K562 (cell line): ENCODE measurements at regions not wholly inside any gene's neighbourhood (a gene's known extent, or its start where the extent isn't known, plus 50 kb on each side); places are given as distances from the start of the nearest gene placed in this dataset.

Experiments
- ATAC-seq: fragments of 200-7000 bp; cut with Tn5 transposase; 3 replicates; pipeline ENCODE4 v1.9.1; 2020; ENCODE audit warnings: moderate library complexity
- BruUV-seq: library from RNA; stranded (reverse); fragments of 400-500 nt; replicated peaks from 2 replicates; lab custom pipeline; 2021; lab: Mats Ljungman, UMichigan
- CTCF ChIA-PET: fragments of 300-600 bp; formaldehyde crosslinking; extraction: SDS; loops from one replicate; lab custom pipeline; 2021; ENCODE audit warnings: low intra/inter-chr PET ratio; lab: Yijun Ruan, JAX
- POLR2A ChIA-PET: fragments of 300-600, 350-650 bp; sonication (Branson Sonifier 250); formaldehyde crosslinking; extraction: SDS; loops from one replicate; lab custom pipeline; 2021; ENCODE audit warnings: antibody characterized with exemption, inconsistent platforms; lab: Yijun Ruan, JAX
- DNase-seq, 4 experiments: peaks; one replicate each; pipeline versions ENCODE4 v3.0.0 to v3.0.0-alpha.2; 2011 to 2018; ENCODE audit warnings: low spot score in 3 of 4, mixed read lengths in 3 of 4; ENCODE audit errors: extremely low read depth in 1 of 4
- FAIRE-seq: peaks from 2 replicates; lab custom pipeline; 2011; peaks lifted over from hg19 to GRCh38; lab: Jason Lieb, UNC
- H2AFZ ChIP-seq: 2 replicates; pipeline ENCODE4 v1.6.0; 2011; ENCODE audit warnings: low read depth, low read length, control low read depth, inconsistent platforms
- H3K27ac ChIP-seq: fragments of 200-600 bp; 3 replicates; pipeline ENCODE4 v1.8.0; 2011; ENCODE audit warnings: low read depth, mild to moderate bottlenecking, control low read depth, inconsistent platforms, low read length, moderate library complexity, mixed read lengths; ENCODE audit errors: extremely low read depth
- H3K27me3 ChIP-seq, 2 experiments: fragments of 300-600 bp in 1 of 2; 2 replicates in 1 of 2; 3 replicates in 1 of 2; pipeline versions ENCODE4 v1.6.0 to v1.8.0; 2011; ENCODE audit warnings: inconsistent platforms in 2 of 2, low read length in 2 of 2, mild to moderate bottlenecking in 1 of 2, mixed read lengths in 1 of 2, moderate library complexity in 1 of 2; ENCODE audit not compliant: control insufficient read depth in 2 of 2, insufficient read depth in 2 of 2
- H3K36me3 ChIP-seq: fragments of 300-600 bp; 3 replicates; pipeline ENCODE4 v1.8.0; 2011; ENCODE audit warnings: mild to moderate bottlenecking, low read length, inconsistent platforms; ENCODE audit not compliant: control insufficient read depth, insufficient read depth
- H3K4me1 ChIP-seq, 2 experiments: fragments of 200-600 bp in 1 of 2; replicated peaks in 1 of 2; 2 replicates in 1 of 2; 3 replicates in 1 of 2; pipeline versions ENCODE4 v1.5.1 to v1.8.0; 2011; ENCODE audit warnings: inconsistent platforms in 2 of 2, low read length in 2 of 2, mild to moderate bottlenecking in 1 of 2, mixed read lengths in 1 of 2, moderate library complexity in 1 of 2; ENCODE audit not compliant: control insufficient read depth in 2 of 2, insufficient read depth in 2 of 2
- H3K4me2 ChIP-seq: 2 replicates; pipeline ENCODE4 v1.6.1; 2011; ENCODE audit warnings: low read length, control low read depth, inconsistent platforms, mixed read lengths; ENCODE audit not compliant: insufficient read depth
- H3K4me3 ChIP-seq: fragments of 200-600 bp; sonication (generic), shearing (Covaris generic); 2 replicates; pipeline ENCODE4 v1.5.1; 2016; ENCODE audit warnings: control low read depth, inconsistent platforms
- H3K79me2 ChIP-seq: fragments of 200-600 bp; 3 replicates; pipeline ENCODE4 v1.8.0; 2011; ENCODE audit warnings: low read length, inconsistent platforms; ENCODE audit not compliant: control insufficient read depth, insufficient read depth
- H3K9ac ChIP-seq, 2 experiments: 2 replicates each; pipeline versions ENCODE4 v1.6.0 to v1.6.1; 2011; ENCODE audit warnings: low read depth in 2 of 2, low read length in 2 of 2, control low read depth in 1 of 2, inconsistent platforms in 1 of 2, mild to moderate bottlenecking in 1 of 2, mixed read lengths in 1 of 2; ENCODE audit not compliant: insufficient read depth in 1 of 2
- H3K9me1 ChIP-seq: one replicate; pipeline ENCODE4 v1.6.0; 2011; ENCODE audit warnings: inconsistent platforms, mild to moderate bottlenecking, low read length, moderate library complexity; ENCODE audit not compliant: control insufficient read depth, insufficient read depth
- H3K9me3 ChIP-seq: replicated peaks from 2 replicates; pipeline ENCODE4 v1.5.1; 2011; ENCODE audit warnings: low read depth, low read length, inconsistent platforms; ENCODE audit not compliant: control insufficient read depth, insufficient read depth
- H4K20me1 ChIP-seq: replicated peaks from 2 replicates; pipeline ENCODE4 v1.6.1; 2011; ENCODE audit warnings: low read length, inconsistent platforms, mixed read lengths; ENCODE audit not compliant: control insufficient read depth, insufficient read depth
- BACH1 ChIP-seq: fragments of 200-800 bp; sonication (Bioruptor generic); IDR thresholded peaks from 2 replicates; pipeline ENCODE4 v1.6.1; 2016; ENCODE audit warnings: missing genetic modification characterization, missing compliant biosample characterization
- FOXP1 ChIP-seq: sonication (generic); formaldehyde crosslinking; IDR thresholded peaks from 2 replicates; pipeline ENCODE4 v1.8.0; 2022; ENCODE audit warnings: mild to moderate bottlenecking, missing genetic modification reagents
- GABPB1 ChIP-seq: sonication (generic); formaldehyde crosslinking; IDR thresholded peaks from 2 replicates; pipeline ENCODE4 v1.8.0; 2022; ENCODE audit warnings: mild to moderate bottlenecking, missing genetic modification reagents
- JUNB ChIP-seq: fragments of 450-650 bp; formaldehyde crosslinking; conservative IDR thresholded peaks from 2 replicates; pipeline ENCODE4 v1.4.0; 2020; ENCODE audit warnings: mild to moderate bottlenecking
- PCBP2 ChIP-seq: fragments of 200-400 bp; formaldehyde crosslinking; IDR thresholded peaks from 2 replicates; pipeline ENCODE4 v1.6.1; 2018; ENCODE audit warnings: low read length, low read depth, mild to moderate bottlenecking, moderate library complexity; ENCODE audit not compliant: poor library complexity, severe bottlenecking
- ZBTB2 ChIP-seq: fragments of 450-650 bp; IDR thresholded peaks from 2 replicates; pipeline ENCODE4 v1.6.1; 2016; ENCODE audit warnings: antibody characterized with exemption
- ZNF12 ChIP-seq: sonication (generic); formaldehyde crosslinking; IDR thresholded peaks from 2 replicates; pipeline ENCODE4 v1.4.0; 2020; ENCODE audit warnings: mild to moderate bottlenecking, missing genetic modification reagents
- ZNF780A ChIP-seq: fragments of 250-450 bp; sonication (Bioruptor Pico); IDR thresholded peaks from 2 replicates; pipeline ENCODE4 v1.5.0; 2021; ENCODE audit warnings: mild to moderate bottlenecking
- WGBS: fragments of 100-300 bp; shearing (Covaris generic); methylation state at CpG from one replicate; pipeline ENCODE4 v1.1.6; 2016; ENCODE audit warnings: low coverage, mixed read lengths; ENCODE audit not compliant: insufficient coverage; ENCODE audit errors: missing lambda C conversion rate; 5-methylcytosine and 5-hydroxymethylcytosine counted together
- in situ Hi-C: fragments of 300-500 bp; cut with MboI; formaldehyde crosslinking; loops from 4 replicates; pipeline ENCODE4 v1.15.0; 2018; ENCODE audit warnings: inconsistent platforms, mixed read lengths
- intact Hi-C: fragments of 100-400 bp; cut with micrococcal nuclease; formaldehyde crosslinking; loops from 2 replicates; pipeline ENCODE4 v1.14.2; 2022

GRCh38 chr16:73304008-73304774, 256.3 kb upstream of the ZFHX3 start:
- 2% methylated on average over 14 of the region's 14 CpGs for WGBS
- no peak for ATAC-seq

DNA sequence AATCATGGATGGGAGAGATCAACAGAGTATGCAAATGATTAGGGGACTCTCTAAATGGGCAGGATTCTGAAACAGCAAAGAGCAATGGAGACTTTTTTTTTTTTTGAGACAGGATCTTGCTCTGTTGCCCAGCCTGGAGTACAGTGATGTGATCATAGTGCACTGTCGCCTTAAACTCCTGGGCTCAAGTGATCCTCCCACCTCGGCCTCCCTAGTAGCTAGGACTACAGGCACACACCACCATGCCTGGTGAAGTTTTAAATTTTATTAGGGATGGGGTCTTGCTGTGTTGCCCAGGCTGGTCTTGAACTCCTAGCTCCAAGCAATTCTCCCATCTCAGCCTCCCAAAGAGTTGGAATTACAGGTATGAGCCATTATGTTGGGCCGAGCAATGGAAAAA, 255.0 kb upstream of the ZFHX3 start:
- Histone ChIP-seq H3K36me3 (no peaks in the 10 kb centered on the region), H2AFZ (no peak overlapping the region), H3K9ac (no peak overlapping the region), H3K4me1 (no peaks in the 10 kb centered on the region), H3K27ac (no peak overlapping the region), H3K9me1 (no peaks in the 10 kb centered on the region), H3K79me2 (no peaks in the 10 kb centered on the region), H3K9me3 (no peaks in the 10 kb centered on the region), H4K20me1 (no peaks in the 10 kb centered on the region), H3K4me3 (no peak overlapping the region), H3K4me2 (no peak overlapping the region), H3K27me3 (peaks cover 0 to 7% of the 10 kb centered on the region in 2 experiments; a peak in 2 of 5 replicates)
- ATAC-seq (no peak), DNase-seq (no peak), FAIRE-seq (no peak)
- BruUV-seq = no TSS peak
- 0% methylated on average over 3 of the region's 3 CpGs for WGBS
- ChIA-PET POLR2A (no interaction called here), CTCF (no interaction called here)
- in situ Hi-C loops (no loop called here), intact Hi-C loops (no loop called here)
- TF ChIP-seq ZNF780A = no peak
- no peak for TF ChIP-seq JUNB (CRISPR knock-in tag)
- no peak for TF ChIP-seq BACH1 (tag)
- no peak for TF ChIP-seq FOXP1 (CRISPR knock-in tag)
- no peak for TF ChIP-seq ZNF12 (CRISPR knock-in tag)
- TF ChIP-seq PCBP2 = no peak
- TF ChIP-seq ZBTB2 = no peak

More at GRCh38 chr16:73304008-73304774, 256.3 kb upstream of the ZFHX3 start:
- no peak for FAIRE-seq
- Histone ChIP-seq H3K4me3 (no peak overlapping the region), H3K9me3 (no peaks in the 10 kb centered on the region), H4K20me1 (no peaks in the 10 kb centered on the region), H3K36me3 (no peaks in the 10 kb centered on the region), H3K4me2 (no peak overlapping the region), H3K79me2 (no peaks in the 10 kb centered on the region), H3K27ac (no peak overlapping the region), H3K4me1 (no peaks in the 10 kb centered on the region), H2AFZ (no peak overlapping the region), H3K9ac (no peak overlapping the region), H3K9me1 (no peaks in the 10 kb centered on the region)
- in situ Hi-C loops = no loop called here
- ChIA-PET POLR2A (no interaction called here), CTCF (no interaction called here)
- intact Hi-C loops = no loop called here
- BruUV-seq = no TSS peak
- DNase-seq = no peak
- no peak for TF ChIP-seq GABPB1 (CRISPR knock-in tag)
- TF ChIP-seq, all 486 proteins: peak for 0
- H3K27me3 ChIP-seq = peaks cover 0 to 7% of the 10 kb centered on the region in 2 experiments; a peak in 2 of 5 replicates
